ES-I3 (cell line): ENCODE measurements at regions not wholly inside any gene's neighbourhood (a gene's known extent, or its start where the extent isn't known, plus 50 kb on each side); places are given as distances from the start of the nearest gene placed in this dataset.

ENCODE experiments used
- H3K36me3 ChIP-seq: 2 replicates; pipeline ENCODE4 v1.6.1; 2013; ENCODE audit warnings: mild to moderate bottlenecking, low read length, control low read depth, moderate library complexity; ENCODE audit not compliant: insufficient read depth
- H3K4me1 ChIP-seq: 2 replicates; pipeline ENCODE4 v1.6.1; 2013; ENCODE audit warnings: mild to moderate bottlenecking, control low read depth, low read length; ENCODE audit not compliant: insufficient read depth
- H3K9ac ChIP-seq: 2 replicates; pipeline ENCODE4 v1.6.1; 2013; ENCODE audit warnings: low read depth, mild to moderate bottlenecking, low read length, moderate library complexity
- H3K9me3 ChIP-seq: 2 replicates; pipeline ENCODE4 v1.6.1; 2013; ENCODE audit warnings: mild to moderate bottlenecking, low read length, moderate library complexity; ENCODE audit not compliant: control insufficient read depth, insufficient read depth

- H3K4me1 ChIP-seq: no peaks in the 10 kb centered on the region; the same call in 1 of the 2 replicates
- no peak overlapping the region for H3K9ac ChIP-seq
- no peaks in the 10 kb centered on the region for H3K36me3 ChIP-seq
- H3K9me3 ChIP-seq: no peaks in the 10 kb centered on the region
Measured at GRCh38 chr9:99745085-99745484, 76.6 kb upstream of the NR4A3 start.

DNA sequence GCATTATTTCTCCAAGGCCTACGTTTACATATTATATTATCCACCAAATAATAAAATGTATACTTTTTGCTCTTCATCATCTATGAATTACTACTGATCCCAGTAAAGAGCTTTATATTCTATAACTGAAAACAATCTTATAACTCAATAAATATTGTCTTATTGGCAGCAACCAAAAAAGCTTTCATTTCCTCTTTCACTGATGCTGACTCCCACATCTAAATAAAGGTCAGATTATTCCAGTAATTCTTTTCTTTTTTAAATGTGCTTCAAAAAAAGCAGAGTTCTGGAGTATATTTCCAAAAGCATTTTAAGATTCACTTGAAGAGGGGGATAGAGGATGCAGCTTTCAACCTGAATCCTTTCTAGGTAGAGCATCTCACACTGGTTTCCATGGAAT, 75.3 kb upstream of the NR4A3 start:
- no peak overlapping the region for H3K9ac ChIP-seq
- H3K36me3 ChIP-seq: no peaks in the 10 kb centered on the region
- H3K4me1 ChIP-seq: no peaks in the 10 kb centered on the region; the same call in 1 of the 2 replicates
- H3K9me3 ChIP-seq: no peaks in the 10 kb centered on the region

- H3K4me1 ChIP-seq: no peaks in the 10 kb centered on the region; the same call in 1 of the 2 replicates
- no peaks in the 10 kb centered on the region for H3K36me3 ChIP-seq
- no peak overlapping the region for H3K9ac ChIP-seq
- no peaks in the 10 kb centered on the region for H3K9me3 ChIP-seq
Measured at GRCh38 chr9:99748266-99748665, 73.4 kb upstream of the NR4A3 start.

- Histone ChIP-seq H3K9ac (no peak overlapping the region), H3K4me1 (no peaks in the 10 kb centered on the region; the same call in 1 of the 2 replicates), H3K9me3 (no peaks in the 10 kb centered on the region), H3K36me3 (no peaks in the 10 kb centered on the region)
Measured at GRCh38 chr9:99748676-99749075, 73.0 kb upstream of the NR4A3 start.

- Histone ChIP-seq H3K9ac (no peak overlapping the region), H3K4me1 (no peaks in the 10 kb centered on the region), H3K9me3 (no peaks in the 10 kb centered on the region), H3K36me3 (no peaks in the 10 kb centered on the region)
Measured at GRCh38 chr9:99749641-99750040, 72.0 kb upstream of the NR4A3 start.

DNA sequence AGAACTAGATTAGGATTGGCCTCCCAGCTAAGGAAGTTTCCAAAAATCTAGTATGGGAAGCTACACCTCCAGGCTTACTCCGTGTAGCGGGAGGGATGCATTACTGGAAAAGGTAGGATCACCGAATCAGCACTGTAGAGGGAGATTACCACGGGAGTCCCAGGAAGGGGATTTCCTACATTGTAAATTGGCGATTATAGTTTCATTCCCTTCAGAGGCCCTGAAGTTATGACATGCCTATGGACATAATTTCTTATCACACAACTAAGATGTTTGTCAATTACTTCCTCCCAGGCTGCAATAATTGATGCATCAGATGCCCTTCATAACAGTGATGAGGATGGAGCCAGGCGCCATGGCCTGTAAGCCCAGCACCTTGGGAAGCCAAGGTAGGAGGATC, 71.2 kb upstream of the NR4A3 start:
- Histone ChIP-seq H3K4me1 (no peaks in the 10 kb centered on the region), H3K9me3 (no peaks in the 10 kb centered on the region), H3K36me3 (no peaks in the 10 kb centered on the region), H3K9ac (no peak overlapping the region)

DNA sequence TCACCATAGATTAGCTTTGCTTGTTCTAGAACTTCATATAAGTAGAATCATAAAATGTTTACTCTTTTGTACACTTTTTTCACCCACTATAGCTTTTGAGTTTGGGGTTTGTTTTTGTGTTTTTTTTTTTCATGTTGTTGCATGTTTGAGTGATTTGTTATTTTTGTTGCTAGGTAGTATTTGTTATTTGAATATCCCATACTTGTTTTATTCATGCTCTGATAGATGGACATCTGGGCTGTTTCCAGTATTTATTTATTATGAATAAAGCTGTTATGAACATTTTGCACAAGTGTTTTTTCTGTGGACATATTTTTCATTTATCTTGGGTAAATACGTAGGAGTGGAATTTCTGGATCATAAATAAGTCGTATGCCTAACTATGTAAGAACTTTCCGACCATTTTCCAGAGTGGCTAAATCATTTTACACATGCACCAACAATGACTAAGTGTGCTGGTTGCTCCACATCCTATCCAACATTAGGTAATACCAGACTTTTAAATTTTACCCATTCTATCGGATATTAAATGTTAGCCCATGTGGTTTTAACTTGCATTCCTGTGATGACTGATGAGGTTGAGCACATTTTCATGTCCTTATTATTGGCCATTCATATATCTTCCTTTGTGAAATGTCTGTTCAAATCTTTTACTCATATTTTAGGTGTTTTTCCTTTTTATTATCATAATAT, 69.1 kb upstream of the NR4A3 start:
- Histone ChIP-seq H3K36me3 (no peaks in the 10 kb centered on the region), H3K9me3 (no peaks in the 10 kb centered on the region), H3K4me1 (no peaks in the 10 kb centered on the region), H3K9ac (no peak overlapping the region)

DNA sequence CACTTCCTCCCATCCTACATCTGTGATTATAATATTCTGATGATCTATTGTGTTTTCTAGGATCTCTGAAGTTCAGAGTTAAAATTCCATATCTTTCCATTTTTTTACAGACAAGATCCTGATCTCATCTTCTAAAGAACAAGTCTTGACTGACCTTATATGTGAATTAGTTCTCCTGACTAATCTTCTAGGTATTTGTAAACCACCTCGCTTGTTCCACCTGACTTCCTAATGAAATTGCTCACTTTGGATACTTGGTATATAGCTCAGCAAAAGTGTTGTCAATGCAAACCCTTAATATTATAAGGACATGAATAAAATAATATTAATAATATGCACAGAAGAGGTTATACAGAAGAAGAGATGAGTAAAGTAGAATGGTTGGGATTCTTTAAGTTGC, 68.2 kb upstream of the NR4A3 start:
- Histone ChIP-seq H3K36me3 (no peaks in the 10 kb centered on the region), H3K9me3 (no peaks in the 10 kb centered on the region)

GRCh38 chr9:99760421-99760820, 61.3 kb upstream of the NR4A3 start:
- Histone ChIP-seq H3K4me1 (no peaks in the 10 kb centered on the region), H3K9me3 (no peaks in the 10 kb centered on the region), H3K9ac (no peak overlapping the region), H3K36me3 (no peaks in the 10 kb centered on the region)

More for the DNA sequence above, 68.2 kb upstream of the NR4A3 start:
- Histone ChIP-seq H3K9ac (no peak overlapping the region), H3K4me1 (no peaks in the 10 kb centered on the region)

GRCh38 chr9:99762470-99762869, 59.2 kb upstream of the NR4A3 start:
- no peaks in the 10 kb centered on the region for H3K9me3 ChIP-seq
- H3K36me3 ChIP-seq: no peaks in the 10 kb centered on the region
- H3K4me1 ChIP-seq: no peaks in the 10 kb centered on the region
- no peak overlapping the region for H3K9ac ChIP-seq
